Panc1 (cell line): ENCODE measurements at regions not wholly inside any gene's neighbourhood (a gene's known extent, or its start where the extent isn't known, plus 50 kb on each side); places are given as distances from the start of the nearest gene placed in this dataset.

Experiments used
- ATAC-seq: fragments of 200-7000 bp; cut with Tn5 transposase; 2 replicates; pipeline ENCODE4 v1.9.1; 2020; ENCODE audit warnings: mild to moderate bottlenecking, moderate library complexity
- BruUV-seq: library from RNA; stranded (reverse); fragments of 400-500 nt; replicated peaks from 2 replicates; lab custom pipeline; 2021; lab: Mats Ljungman, UMichigan
- CTCF ChIA-PET: fragments of 300-600 bp; sonication (Branson Sonifier 250); formaldehyde crosslinking; loops from one replicate; lab custom pipeline; 2022; ENCODE audit warnings: antibody characterized with exemption; lab: Charles Lee
- POLR2A ChIA-PET: fragments of 300-600 bp; sonication (Branson Sonifier 250); formaldehyde crosslinking; loops from one replicate; lab custom pipeline; 2022; ENCODE audit warnings: antibody characterized with exemption; lab: Charles Lee
- DNase-seq: peaks from one replicate; pipeline ENCODE4 v3.0.0-alpha.2; 2010; ENCODE audit warnings: low read depth, low spot score
- H3K27ac ChIP-seq: 2 replicates; pipeline ENCODE4 v1.5.1; 2011; ENCODE audit warnings: mild to moderate bottlenecking, low read length, inconsistent platforms
- H3K27me3 ChIP-seq: fragments of 200-500 bp; sonication (Bioruptor generic); 2 replicates; pipeline ENCODE4 v1.6.0; 2014; ENCODE audit warnings: low read length, inconsistent platforms; ENCODE audit not compliant: control insufficient read depth, insufficient read depth
- H3K36me3 ChIP-seq: fragments of 200-500 bp; sonication (Bioruptor generic); 2 replicates; pipeline ENCODE4 v1.5.1; 2014; ENCODE audit warnings: inconsistent platforms, mild to moderate bottlenecking, low read length, moderate library complexity; ENCODE audit not compliant: control insufficient read depth, insufficient read depth
- H3K4me1 ChIP-seq: 2 replicates; pipeline ENCODE4 v1.5.1; 2011; ENCODE audit warnings: inconsistent platforms, mild to moderate bottlenecking, low read length, moderate library complexity; ENCODE audit not compliant: control insufficient read depth, insufficient read depth
- H3K4me3 ChIP-seq, 2 experiments: 2 replicates each; pipeline ENCODE4 v1.5.1; 2011 to 2012; ENCODE audit warnings: low read depth in 2 of 2, low read length in 2 of 2, mild to moderate bottlenecking in 2 of 2, inconsistent platforms in 1 of 2, moderate library complexity in 1 of 2
- H3K9me3 ChIP-seq: fragments of 200-500 bp; sonication (Bioruptor generic); 2 replicates; pipeline ENCODE4 v1.5.1; 2014; ENCODE audit warnings: low read depth, mild to moderate bottlenecking, inconsistent platforms, low read length, moderate library complexity; ENCODE audit not compliant: control insufficient read depth, insufficient read depth
- POLR2AphosphoS5 ChIP-seq: IDR thresholded peaks from 2 replicates; pipeline ENCODE4 v1.6.1; 2012; ENCODE audit warnings: mild to moderate bottlenecking, low read depth, low read length, moderate library complexity
- SIN3A ChIP-seq: IDR thresholded peaks from 2 replicates; pipeline ENCODE4 v1.6.1; 2012; ENCODE audit warnings: low read depth, mild to moderate bottlenecking, low read length, moderate library complexity, borderline replicate concordance; ENCODE audit not compliant: insufficient read depth
- TCF7L2 ChIP-seq: IDR thresholded peaks from 2 replicates; pipeline ENCODE4 v1.6.1; 2011; ENCODE audit warnings: mild to moderate bottlenecking, low read depth, low read length, inconsistent platforms
- in situ Hi-C: cut with HindIII; loops from 2 replicates; pipeline ENCODE4 v1.10.0; 2016; ENCODE audit warnings: low sequenced_read_pairs, low pct_unique_long_range_greater_than_20kb
- intact Hi-C: fragments of 100-400 bp; cut with micrococcal nuclease; formaldehyde crosslinking; loops from one replicate; pipeline ENCODE4 v1.10.0; 2022; ENCODE audit not compliant: unreplicated experiment
- TF ChIP-seq, protein P1 (sequence below), 2 experiments: IDR thresholded peaks; 2 replicates each; pipeline ENCODE4 v1.6.1; 2011 to 2012; ENCODE audit warnings: low read depth in 2 of 2, control low read depth in 1 of 2, low read length in 1 of 2, mild to moderate bottlenecking in 1 of 2, moderate library complexity in 1 of 2; ENCODE audit not compliant: insufficient read depth in 1 of 2
- TF ChIP-seq, protein P2 (sequence below): fragments of 450-650 bp; IDR thresholded peaks from 2 replicates; pipeline ENCODE4 v1.5.1; 2017; ENCODE audit warnings: mild to moderate bottlenecking

DNA sequence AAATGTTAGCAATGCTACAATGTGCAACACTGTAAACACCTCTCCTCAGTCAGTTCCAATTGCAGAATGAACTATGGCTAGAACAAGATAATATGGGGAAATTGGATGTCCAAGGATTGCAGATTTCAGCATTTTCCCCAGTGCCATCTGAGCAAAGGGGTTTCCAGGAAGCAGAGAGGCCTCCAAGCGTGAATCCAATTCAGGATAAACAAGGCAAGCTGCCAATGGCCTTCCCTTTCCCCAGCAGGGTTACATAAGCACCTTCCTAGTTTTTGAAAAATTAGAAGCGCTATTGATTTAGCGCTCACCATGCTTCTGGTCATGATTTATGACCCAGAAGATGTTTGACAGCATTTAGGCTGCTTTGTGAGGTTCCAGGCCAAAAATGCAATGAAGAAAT lies 223.0 kb upstream of the GATB start:
- H3K36me3 ChIP-seq: no peaks in the 10 kb centered on the region
- no peak overlapping the region for H3K4me3 ChIP-seq
- intact Hi-C loops (no loop called here), in situ Hi-C loops (no loop called here)
- no peaks in the 10 kb centered on the region for H3K4me1 ChIP-seq
- H3K27ac ChIP-seq: no peak overlapping the region
- ChIA-PET POLR2A (no interaction called here), CTCF (no interaction called here)
- no TSS peak for BruUV-seq
- ATAC-seq (no peak), DNase-seq (no peak)
- TF ChIP-seq, protein P1, sequence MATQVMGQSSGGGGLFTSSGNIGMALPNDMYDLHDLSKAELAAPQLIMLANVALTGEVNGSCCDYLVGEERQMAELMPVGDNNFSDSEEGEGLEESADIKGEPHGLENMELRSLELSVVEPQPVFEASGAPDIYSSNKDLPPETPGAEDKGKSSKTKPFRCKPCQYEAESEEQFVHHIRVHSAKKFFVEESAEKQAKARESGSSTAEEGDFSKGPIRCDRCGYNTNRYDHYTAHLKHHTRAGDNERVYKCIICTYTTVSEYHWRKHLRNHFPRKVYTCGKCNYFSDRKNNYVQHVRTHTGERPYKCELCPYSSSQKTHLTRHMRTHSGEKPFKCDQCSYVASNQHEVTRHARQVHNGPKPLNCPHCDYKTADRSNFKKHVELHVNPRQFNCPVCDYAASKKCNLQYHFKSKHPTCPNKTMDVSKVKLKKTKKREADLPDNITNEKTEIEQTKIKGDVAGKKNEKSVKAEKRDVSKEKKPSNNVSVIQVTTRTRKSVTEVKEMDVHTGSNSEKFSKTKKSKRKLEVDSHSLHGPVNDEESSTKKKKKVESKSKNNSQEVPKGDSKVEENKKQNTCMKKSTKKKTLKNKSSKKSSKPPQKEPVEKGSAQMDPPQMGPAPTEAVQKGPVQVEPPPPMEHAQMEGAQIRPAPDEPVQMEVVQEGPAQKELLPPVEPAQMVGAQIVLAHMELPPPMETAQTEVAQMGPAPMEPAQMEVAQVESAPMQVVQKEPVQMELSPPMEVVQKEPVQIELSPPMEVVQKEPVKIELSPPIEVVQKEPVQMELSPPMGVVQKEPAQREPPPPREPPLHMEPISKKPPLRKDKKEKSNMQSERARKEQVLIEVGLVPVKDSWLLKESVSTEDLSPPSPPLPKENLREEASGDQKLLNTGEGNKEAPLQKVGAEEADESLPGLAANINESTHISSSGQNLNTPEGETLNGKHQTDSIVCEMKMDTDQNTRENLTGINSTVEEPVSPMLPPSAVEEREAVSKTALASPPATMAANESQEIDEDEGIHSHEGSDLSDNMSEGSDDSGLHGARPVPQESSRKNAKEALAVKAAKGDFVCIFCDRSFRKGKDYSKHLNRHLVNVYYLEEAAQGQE (IDR thresholded peaks at IDR 0.05; ENCODE audit: insufficient read depth in 1 of 2, low read depth in 2 of 2, low read length in 1 of 2): no peak
- TF ChIP-seq, protein P2, sequence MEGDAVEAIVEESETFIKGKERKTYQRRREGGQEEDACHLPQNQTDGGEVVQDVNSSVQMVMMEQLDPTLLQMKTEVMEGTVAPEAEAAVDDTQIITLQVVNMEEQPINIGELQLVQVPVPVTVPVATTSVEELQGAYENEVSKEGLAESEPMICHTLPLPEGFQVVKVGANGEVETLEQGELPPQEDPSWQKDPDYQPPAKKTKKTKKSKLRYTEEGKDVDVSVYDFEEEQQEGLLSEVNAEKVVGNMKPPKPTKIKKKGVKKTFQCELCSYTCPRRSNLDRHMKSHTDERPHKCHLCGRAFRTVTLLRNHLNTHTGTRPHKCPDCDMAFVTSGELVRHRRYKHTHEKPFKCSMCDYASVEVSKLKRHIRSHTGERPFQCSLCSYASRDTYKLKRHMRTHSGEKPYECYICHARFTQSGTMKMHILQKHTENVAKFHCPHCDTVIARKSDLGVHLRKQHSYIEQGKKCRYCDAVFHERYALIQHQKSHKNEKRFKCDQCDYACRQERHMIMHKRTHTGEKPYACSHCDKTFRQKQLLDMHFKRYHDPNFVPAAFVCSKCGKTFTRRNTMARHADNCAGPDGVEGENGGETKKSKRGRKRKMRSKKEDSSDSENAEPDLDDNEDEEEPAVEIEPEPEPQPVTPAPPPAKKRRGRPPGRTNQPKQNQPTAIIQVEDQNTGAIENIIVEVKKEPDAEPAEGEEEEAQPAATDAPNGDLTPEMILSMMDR: no peak
- TF ChIP-seq TCF7L2 (no peak), POLR2AphosphoS5 (no peak), SIN3A (no peak)
- H3K27me3 ChIP-seq: no peaks in the 10 kb centered on the region; the same call in 1 of the 2 replicates
- H3K9me3 ChIP-seq: no peaks in the 10 kb centered on the region

DNA sequence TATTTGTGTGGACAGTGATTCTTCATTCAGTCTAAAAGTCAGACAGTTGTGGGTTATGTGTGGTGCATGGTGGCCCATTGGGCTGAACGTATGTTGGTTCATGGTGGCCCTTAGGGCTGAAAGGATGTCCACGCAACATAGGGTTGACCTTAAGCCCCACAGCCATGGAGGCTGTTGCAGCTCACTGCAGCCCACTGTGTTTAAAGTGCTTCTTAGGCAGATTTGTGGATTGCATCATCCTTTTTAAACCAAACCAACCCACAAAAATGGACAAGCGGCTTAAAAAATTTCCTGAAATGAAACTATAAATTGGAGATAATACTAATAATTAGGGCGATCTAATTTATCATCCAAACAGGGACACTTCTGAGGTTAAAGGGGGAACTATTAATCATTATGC lies 219.0 kb upstream of the GATB start:
- Histone ChIP-seq H3K27me3 (no peaks in the 10 kb centered on the region; the same call in 1 of the 2 replicates), H3K4me3 (no peak overlapping the region), H3K4me1 (no peaks in the 10 kb centered on the region), H3K36me3 (no peaks in the 10 kb centered on the region), H3K9me3 (0 out of 2 replicates have a peak, but pooled peaks cover 2% of the 10 kb centered on the region), H3K27ac (no peak overlapping the region)
- no TSS peak for BruUV-seq
- POLR2A ChIA-PET: no interaction called here
- CTCF ChIA-PET: no interaction called here
- TF ChIP-seq, protein P1 (IDR thresholded peaks at IDR 0.05; ENCODE audit: insufficient read depth in 1 of 2, low read depth in 2 of 2, low read length in 1 of 2): no peak
- TF ChIP-seq TCF7L2: no peak
- TF ChIP-seq SIN3A: no peak
- TF ChIP-seq POLR2AphosphoS5: no peak
- TF ChIP-seq, protein P2: no peak
- ATAC-seq: no peak
- intact Hi-C loops: no loop called here
- DNase-seq: no peak
- in situ Hi-C loops: no loop called here
